ENCODE measurements at regions not wholly inside any gene's neighbourhood (a gene's known extent, or its start where the extent isn't known, plus 50 kb on each side); places are given as distances from the start of the nearest gene placed in this dataset.
A peak's percentile ranks its signal among the peaks of the same experiment; 100 is the strongest.

DNA sequence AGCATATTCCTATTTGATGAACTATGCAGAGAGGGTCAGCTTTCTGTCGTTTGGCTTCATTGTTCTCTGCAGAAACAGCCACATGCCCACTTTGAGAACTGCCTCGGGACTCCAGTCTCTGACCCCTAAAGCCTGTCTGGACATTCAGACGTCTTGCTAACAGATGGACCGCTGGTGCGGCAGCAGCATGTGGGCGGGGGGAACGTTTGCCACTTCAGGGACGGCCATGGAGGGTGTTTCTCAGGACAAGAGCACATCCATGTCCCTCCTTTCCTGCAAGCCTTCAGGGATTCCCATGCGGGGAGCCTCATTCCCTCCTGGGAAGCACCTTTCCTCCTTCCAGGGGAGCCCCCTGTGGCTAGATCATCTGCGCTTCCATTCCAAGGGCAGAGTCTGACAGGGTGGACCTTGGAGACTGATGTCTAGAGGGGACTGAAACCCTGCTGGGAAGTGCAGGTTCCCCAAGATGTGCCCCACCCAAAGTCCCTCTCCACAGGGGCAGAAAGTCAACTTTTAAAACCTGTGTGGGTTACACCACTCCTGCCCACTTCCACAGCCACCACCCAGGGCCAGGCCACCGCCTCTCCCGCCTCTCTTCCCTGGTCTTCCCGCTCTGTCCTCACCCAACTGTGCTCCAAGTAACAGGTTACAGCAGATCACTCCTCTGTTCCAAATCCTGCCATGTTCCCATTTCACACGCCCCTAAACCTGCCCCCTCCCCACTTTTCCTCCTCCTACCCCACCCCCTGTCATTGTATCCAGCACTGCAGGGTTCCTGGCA is 94.8 kb upstream of the PMEPA1 start:
- Histone ChIP-seq H3K9me3 (replicated peaks) (no peaks in the 10 kb centered on the region), H3K27ac (no peak overlapping the region), H3K4me1 (no peaks in the 10 kb centered on the region), H3K27me3 (no peaks in the 10 kb centered on the region), H3K36me3 (no peaks in the 10 kb centered on the region), H3K4me3 (no peak overlapping the region)
- DNase-seq = no peak

DNA sequence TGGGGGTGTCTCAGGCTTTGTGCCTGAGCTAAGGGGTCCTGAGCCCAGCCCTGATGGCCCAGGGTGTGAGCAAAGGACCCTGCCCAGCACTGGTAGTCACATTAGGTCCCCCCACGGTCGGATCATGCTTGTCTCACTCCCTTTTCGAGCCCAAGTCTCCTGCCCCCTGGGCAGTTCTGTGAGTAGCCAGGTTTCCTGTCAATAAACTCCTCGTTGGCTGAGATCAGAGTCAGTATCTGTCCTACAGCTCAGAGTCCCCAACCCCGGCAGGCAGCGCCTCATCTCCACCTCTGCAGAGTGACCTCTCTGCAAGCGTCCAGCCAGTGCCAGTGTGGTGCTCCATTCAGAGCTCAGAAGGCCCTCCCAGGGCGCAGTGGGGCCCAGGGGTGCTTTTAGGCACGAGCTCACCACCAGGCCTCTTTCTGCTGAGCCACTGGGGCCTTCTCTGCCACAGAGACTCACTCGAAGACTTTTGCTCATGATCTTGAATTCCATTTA is 93.7 kb upstream of the PMEPA1 start:
- Histone ChIP-seq H3K36me3 (no peaks in the 10 kb centered on the region), H3K4me3 (no peak overlapping the region), H3K27ac (no peak overlapping the region), H3K27me3 (no peaks in the 10 kb centered on the region), H3K9me3 (replicated peaks) (no peaks in the 10 kb centered on the region), H3K4me1 (no peaks in the 10 kb centered on the region)
- DNase-seq = no peak

GRCh38 chr20:57802765-57803507 is 93.1 kb upstream of the PMEPA1 start:
- DNase-seq = no peak

DNA sequence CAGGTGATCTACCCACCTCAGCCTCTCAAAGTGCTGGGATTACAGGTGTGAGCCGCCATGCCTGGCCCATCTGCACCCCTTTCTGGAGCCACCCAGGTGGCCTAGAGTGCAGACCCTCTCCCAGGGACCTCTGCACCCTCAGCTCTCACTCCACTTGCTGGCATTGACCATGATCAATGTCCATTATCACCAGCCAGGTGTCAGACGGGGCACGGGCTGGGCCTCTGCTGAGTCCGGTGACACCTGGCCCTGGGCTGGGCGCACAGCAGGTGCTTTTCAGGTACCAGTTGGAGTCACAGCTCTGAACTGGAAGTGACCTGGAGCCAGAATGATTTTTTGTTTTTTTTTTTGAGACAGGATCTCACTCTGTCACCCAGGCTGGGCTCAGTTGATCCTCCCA is 91.8 kb upstream of the PMEPA1 start:
- Histone ChIP-seq H3K27me3 (no peaks in the 10 kb centered on the region), H3K36me3 (no peaks in the 10 kb centered on the region), H3K9me3 (replicated peaks) (no peaks in the 10 kb centered on the region), H3K4me3 (no peak overlapping the region), H3K4me1 (peaks cover 6% of the 10 kb centered on the region; the same call in 1 of the 2 replicates), H3K27ac (no peak overlapping the region)
- no peak for DNase-seq

More at GRCh38 chr20:57802765-57803507, 93.1 kb upstream of the PMEPA1 start:
- no peaks in the 10 kb centered on the region for H3K36me3 ChIP-seq
- no peak overlapping the region for H3K4me3 ChIP-seq
- no peak overlapping the region for H3K27ac ChIP-seq
- peaks cover 3% of the 10 kb centered on the region; the same call in 1 of the 2 replicates for H3K4me1 ChIP-seq
- H3K9me3 ChIP-seq (replicated peaks) = no peaks in the 10 kb centered on the region
- no peaks in the 10 kb centered on the region for H3K27me3 ChIP-seq

DNA sequence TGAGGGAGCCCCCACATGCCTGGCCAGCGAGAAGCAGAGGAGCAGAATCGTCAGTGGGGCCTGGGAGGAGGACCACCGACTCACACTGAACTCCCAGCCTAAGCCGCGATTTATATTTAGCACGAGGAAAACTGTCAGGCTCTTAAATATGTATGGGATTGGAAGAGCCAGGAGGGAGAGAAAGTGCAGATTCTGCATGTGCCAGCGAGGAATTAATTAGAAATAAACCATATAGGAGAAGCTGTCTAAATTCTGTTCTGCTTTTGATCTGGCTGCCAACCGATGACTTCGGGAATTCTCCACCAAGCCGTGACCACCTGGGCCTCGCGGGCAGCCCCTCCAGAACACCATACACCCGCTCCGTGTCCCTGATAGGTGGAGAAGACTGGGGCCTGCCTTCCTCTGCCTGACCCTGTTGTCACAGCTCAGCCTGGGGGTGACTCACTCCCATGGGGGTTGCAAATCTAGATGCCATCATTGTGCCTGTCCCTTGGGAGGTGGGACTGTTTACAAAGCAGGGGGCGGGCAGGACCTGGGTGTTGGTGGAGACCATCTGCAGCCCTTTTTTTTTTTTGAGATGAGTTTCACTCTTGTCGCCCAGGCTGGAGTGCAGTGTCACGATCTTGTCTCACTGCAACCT is 91.1 kb upstream of the PMEPA1 start:
- H3K27ac ChIP-seq = no peak overlapping the region
- no peak for DNase-seq
- H3K36me3 ChIP-seq = no peaks in the 10 kb centered on the region
- no peaks in the 10 kb centered on the region for H3K9me3 ChIP-seq (replicated peaks)
- H3K4me3 ChIP-seq = no peak overlapping the region
- no peaks in the 10 kb centered on the region for H3K27me3 ChIP-seq
- peaks cover 10% of the 10 kb centered on the region for H3K4me1 ChIP-seq

- Histone ChIP-seq H3K4me1 (peaks cover 41% of the 10 kb centered on the region), H3K27ac (no peak overlapping the region), H3K36me3 (no peaks in the 10 kb centered on the region), H3K4me3 (no peak overlapping the region), H3K27me3 (no peaks in the 10 kb centered on the region), H3K9me3 (replicated peaks) (no peaks in the 10 kb centered on the region)
- DNase-seq = no peak
Measured at GRCh38 chr20:57797401-57797800, 87.6 kb upstream of the PMEPA1 start.

- no peak for DNase-seq
- Histone ChIP-seq H3K27ac (peak overlapping the region; percentile 89), H3K36me3 (no peaks in the 10 kb centered on the region), H3K4me3 (no peak overlapping the region), H3K27me3 (no peaks in the 10 kb centered on the region), H3K9me3 (replicated peaks) (no peaks in the 10 kb centered on the region), H3K4me1 (peaks cover 45% of the 10 kb centered on the region)
Measured at GRCh38 chr20:57795977-57796560, 86.3 kb upstream of the PMEPA1 start.

GRCh38 chr20:57795342-57795697 is 85.5 kb upstream of the PMEPA1 start:
- peaks cover 45% of the 10 kb centered on the region for H3K4me1 ChIP-seq
- peak overlapping the region; percentile 89 for H3K27ac ChIP-seq
- no peaks in the 10 kb centered on the region for H3K36me3 ChIP-seq
- no peaks in the 10 kb centered on the region for H3K27me3 ChIP-seq
- peak; percentile 95 to 96 for DNase-seq
- no peaks in the 10 kb centered on the region for H3K9me3 ChIP-seq (replicated peaks)
- H3K4me3 ChIP-seq = no peak overlapping the region; the same call in 1 of the 2 replicates

GRCh38 chr20:57794600-57795341 is 85.0 kb upstream of the PMEPA1 start:
- H3K27me3 ChIP-seq = no peaks in the 10 kb centered on the region
- DNase-seq = peak; percentile 98 to 99
- H3K4me3 ChIP-seq = no peak overlapping the region; the same call in 1 of the 2 replicates
- peak overlapping the region; percentile 89 for H3K27ac ChIP-seq
- peaks cover 45% of the 10 kb centered on the region for H3K4me1 ChIP-seq
- H3K9me3 ChIP-seq (replicated peaks) = no peaks in the 10 kb centered on the region
- no peaks in the 10 kb centered on the region for H3K36me3 ChIP-seq

- no peak for DNase-seq
- Histone ChIP-seq H3K9me3 (replicated peaks) (no peaks in the 10 kb centered on the region), H3K4me1 (peaks cover 47% of the 10 kb centered on the region), H3K4me3 (no peak overlapping the region), H3K27me3 (no peaks in the 10 kb centered on the region), H3K36me3 (no peaks in the 10 kb centered on the region), H3K27ac (peak overlapping the region; percentile 89)
Measured at GRCh38 chr20:57794036-57794435, 84.2 kb upstream of the PMEPA1 start.

DNA sequence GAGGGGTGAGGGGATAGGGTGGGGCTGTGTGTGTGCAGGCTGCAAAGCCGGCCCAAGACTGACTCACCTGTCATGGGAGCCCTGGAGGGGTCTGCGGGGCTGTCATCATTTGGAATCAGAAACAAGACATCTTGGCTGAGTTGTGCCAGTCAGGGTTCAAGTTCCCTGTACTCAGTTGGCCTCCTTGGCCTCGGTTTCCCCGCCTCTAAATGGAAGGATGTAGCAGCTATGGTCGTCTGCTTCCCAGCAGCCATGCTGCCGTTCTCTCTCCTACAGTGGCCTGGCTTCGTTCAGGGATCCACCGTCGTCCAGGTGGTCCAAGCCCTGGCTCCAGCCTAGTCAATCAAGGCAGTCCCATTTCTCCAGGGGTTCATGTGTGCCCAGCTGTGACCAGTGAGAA is 83.6 kb upstream of the PMEPA1 start:
- peak in 1 of 2 experiments; percentile 12 for DNase-seq
- no peaks in the 10 kb centered on the region for H3K27me3 ChIP-seq

DNA sequence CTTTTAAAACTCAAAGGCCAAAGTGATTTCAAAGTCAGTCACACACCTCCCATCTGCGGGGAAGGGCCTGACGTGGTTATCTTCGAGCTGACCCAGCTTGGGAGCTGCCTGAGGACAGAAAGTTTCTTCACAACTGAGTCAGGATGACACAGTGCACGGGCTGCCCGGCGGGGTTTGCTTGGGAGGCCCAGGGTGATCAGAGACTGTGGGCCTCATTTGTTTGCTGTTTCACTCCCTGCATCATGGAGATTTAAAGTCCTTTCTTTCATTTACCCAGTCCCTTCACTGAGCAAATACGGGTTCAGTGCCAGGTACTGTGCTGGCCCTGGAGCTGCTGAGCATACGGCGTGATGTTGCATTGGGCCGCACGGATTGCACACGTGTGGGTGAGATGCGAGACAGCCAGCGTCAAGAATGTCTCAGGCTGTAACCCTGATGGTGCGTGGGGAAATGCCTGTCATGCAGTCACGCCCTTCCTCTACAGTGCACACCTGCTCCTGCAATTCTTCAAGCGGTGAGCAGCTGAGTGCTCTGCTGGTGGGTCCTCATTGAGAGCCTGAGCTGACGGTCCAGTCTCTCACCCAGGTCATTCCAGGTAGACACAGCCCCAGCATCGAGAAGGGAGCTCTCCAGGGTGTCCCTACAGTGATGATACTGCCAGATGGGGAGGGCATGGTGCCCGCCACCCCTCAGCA is 82.7 kb upstream of the PMEPA1 start:
- no peaks in the 10 kb centered on the region for H3K9me3 ChIP-seq (replicated peaks)
- peak; percentile 68 to 74 for DNase-seq
- no peaks in the 10 kb centered on the region for H3K36me3 ChIP-seq
- H3K4me3 ChIP-seq = no peak overlapping the region
- no peaks in the 10 kb centered on the region for H3K27me3 ChIP-seq
- peak overlapping the region; percentile 30 for H3K27ac ChIP-seq
- H3K4me1 ChIP-seq = peaks cover 47% of the 10 kb centered on the region

More for the DNA sequence above, 83.6 kb upstream of the PMEPA1 start:
- no peak overlapping the region for H3K4me3 ChIP-seq
- H3K27ac ChIP-seq = no peak overlapping the region
- H3K9me3 ChIP-seq (replicated peaks) = no peaks in the 10 kb centered on the region
- no peaks in the 10 kb centered on the region for H3K36me3 ChIP-seq
- peaks cover 51% of the 10 kb centered on the region for H3K4me1 ChIP-seq

- Histone ChIP-seq H3K4me1 (peaks cover 53% of the 10 kb centered on the region), H3K9me3 (replicated peaks) (no peaks in the 10 kb centered on the region), H3K27ac (peak overlapping the region; percentile 30; the same call in 1 of the 2 replicates), H3K4me3 (no peak overlapping the region), H3K36me3 (no peaks in the 10 kb centered on the region), H3K27me3 (no peaks in the 10 kb centered on the region)
- peak in 1 of 2 experiments; percentile 67 for DNase-seq
Measured at GRCh38 chr20:57791966-57792365, 82.2 kb upstream of the PMEPA1 start.
